Stimulated activated CD4-positive, alpha-beta T cell treated with anti-CD3 and anti-CD28 coated beads, Interleukin-2, amount 100 ng/mL, for 4 hours (primary cell): ENCODE measurements at regions not wholly inside any gene's neighbourhood (a gene's known extent, or its start where the extent isn't known, plus 50 kb on each side); places are given as distances from the start of the nearest gene placed in this dataset.

Experiments
- DNase-seq: peaks from one replicate; pipeline ENCODE4 v3.0.0-alpha.2; 2020; ENCODE audit warnings: low read depth

GRCh38 chr18:45266023-45266422 is 349.3 kb upstream of the SLC14A2 start:
- no peak for DNase-seq

DNA sequence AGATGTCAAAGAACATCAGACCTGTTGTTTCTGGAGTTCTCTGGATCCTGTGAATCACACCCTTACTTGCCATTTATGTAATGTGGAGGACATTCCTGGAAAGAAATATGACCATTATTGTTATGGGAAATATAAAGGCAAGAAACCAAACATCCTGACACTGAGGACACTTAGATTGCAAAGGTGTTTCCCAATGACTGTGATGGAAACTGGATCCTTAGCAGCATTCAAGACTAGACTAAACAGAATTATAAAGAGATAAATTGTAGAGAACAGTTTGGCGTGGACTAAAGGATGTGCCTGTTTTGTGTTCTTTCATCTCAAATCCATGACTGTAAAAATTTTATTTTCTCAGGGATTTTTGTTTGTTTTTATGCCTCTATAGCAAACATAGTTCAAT is 347.7 kb upstream of the SLC14A2 start:
- DNase-seq, result no peak

DNA sequence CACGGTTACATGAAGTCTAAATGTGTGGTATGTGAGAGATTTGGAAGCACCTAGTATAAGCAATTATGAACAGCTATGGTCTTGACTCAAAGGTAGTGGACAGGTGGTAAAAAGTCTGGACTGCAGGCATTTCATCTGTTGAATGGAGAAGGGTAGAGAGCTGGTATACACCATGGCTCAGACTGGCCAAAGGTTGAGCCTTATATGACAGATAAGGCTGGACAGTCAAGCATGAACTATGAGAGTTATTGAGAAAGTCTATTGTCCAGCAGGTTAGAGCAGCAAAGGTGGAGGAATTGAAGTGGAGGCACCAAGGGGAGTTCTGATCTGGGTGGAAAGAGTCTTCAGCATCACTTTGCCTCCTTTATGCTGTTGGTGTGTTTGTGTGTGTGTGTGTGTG is 346.7 kb upstream of the SLC14A2 start:
- no peak for DNase-seq

DNA sequence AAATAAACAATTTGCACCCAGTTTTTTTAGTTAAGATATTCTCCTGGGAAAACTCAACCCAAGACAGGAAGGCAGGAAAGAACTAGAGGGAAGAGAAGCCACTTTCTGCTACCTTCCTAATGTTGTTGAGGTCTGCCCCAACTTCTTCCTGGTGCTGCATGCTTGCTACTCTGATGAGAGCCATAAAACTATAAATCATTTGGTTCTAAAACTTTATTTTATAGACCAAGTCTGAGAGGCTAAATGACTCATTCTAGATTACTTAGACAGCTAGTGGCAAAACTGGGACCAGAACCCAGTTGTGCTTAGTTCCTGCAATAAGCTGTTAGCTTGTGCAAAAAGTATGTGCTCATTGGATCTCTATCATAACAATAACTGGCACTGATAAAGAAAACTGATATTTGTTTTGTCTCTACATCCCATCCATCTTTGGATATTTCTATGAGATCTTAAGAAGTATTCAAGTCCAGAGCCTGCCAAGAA is 344.9 kb upstream of the SLC14A2 start:
- no peak for DNase-seq

DNA sequence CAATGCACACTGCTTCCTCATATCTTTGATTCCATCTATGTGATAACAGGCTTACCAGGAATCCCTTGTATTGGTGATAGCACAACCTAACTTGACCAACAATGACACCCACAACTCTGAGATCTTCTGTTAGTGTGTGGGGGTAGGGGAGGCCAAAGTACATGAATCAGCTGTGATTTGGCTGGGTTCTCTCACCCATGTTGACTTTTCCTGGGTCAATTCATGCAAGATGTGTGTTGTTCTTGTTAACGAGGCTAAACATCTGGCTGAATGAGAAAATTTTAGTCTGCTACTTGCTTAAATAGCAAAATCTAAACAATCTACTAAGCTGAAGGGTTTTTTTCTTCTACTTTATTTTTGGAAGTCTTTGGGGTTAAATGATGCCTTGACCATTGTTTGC is 341.2 kb upstream of the SLC14A2 start:
- DNase-seq, result no peak

GRCh38 chr18:45275367-45276113 is 339.7 kb upstream of the SLC14A2 start:
- DNase-seq, result no peak

- DNase-seq, result no peak
Measured at GRCh38 chr18:45276878-45277277, 338.4 kb upstream of the SLC14A2 start.

DNA sequence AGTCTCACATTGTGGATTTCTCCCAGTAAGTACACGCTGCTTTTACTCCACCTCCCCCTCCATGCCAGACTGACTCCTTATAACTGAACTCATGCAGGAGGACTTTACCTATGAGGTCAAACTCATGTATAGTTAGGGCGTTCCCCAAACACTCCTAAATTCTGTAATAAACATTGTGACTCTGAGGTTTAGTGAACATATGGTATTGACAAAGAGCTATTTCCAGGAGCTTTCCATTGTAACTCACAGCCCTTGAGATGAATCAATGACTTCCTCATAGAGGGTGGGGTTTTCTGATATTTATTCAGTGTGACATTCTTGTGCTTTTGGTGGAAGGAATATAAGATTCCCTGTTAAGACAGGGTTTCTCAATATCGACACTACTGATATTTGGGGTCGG is 337.4 kb upstream of the SLC14A2 start:
- DNase-seq, result no peak

DNA sequence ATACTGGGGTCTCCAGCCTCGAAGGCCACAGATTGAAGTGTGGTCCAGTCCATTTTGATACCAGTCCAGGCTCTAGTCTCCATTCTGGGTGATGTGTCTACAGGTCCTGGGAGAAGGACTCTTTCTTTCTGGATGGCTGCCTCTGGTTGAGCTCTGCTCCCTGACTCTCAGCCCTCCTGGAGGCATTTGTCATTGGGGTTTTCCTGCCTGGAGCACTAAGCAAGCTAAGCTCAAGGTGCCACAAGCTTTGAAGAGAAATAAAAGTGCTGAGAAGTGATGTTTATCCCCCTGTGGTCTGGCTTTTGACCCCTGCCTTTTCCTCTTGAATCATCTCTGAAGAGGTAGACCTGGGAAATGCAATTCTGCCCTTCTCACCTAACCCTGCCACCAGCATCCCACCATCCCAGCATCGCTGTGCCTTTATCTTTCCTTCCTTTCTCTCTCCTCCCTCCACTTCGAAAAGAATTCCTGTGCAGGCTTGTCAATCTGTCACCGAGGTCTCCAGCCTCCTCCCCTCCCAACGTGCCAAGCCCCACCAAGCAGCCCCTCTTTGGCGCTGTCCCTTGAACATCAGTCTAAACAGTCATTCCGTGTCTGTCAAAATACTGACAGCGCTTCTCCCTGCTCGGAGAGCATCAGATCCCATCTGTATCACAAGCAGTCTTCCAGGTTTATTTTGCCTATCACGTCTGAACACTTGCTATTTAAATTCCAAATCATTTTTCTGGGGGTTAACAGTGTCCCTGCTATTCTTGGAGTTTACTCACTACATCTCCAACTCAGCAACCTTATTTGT is 334.6 kb upstream of the SLC14A2 start:
- no peak for DNase-seq

GRCh38 chr18:45282101-45282812 is 333.0 kb upstream of the SLC14A2 start:
- no peak for DNase-seq

DNA sequence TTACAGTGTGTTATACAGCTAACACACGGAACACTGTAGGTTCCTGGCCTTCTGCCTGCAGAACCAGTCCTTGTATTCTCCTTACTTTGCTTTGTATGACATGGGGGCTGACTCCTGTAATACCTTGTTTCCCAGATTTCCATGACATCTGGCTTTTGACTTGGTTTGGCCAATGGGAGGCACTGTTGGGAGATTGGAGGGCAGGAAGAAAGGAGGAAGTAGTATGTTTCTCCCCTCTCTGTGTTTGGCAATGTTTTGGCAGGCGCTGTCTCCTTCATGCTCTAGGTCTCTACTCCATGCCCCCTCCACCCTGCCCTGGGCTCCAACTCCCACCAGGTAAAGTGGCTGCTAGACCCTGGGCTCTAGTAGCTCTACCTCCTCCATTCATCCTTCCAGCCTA is 331.1 kb upstream of the SLC14A2 start:
- DNase-seq, result no peak

DNA sequence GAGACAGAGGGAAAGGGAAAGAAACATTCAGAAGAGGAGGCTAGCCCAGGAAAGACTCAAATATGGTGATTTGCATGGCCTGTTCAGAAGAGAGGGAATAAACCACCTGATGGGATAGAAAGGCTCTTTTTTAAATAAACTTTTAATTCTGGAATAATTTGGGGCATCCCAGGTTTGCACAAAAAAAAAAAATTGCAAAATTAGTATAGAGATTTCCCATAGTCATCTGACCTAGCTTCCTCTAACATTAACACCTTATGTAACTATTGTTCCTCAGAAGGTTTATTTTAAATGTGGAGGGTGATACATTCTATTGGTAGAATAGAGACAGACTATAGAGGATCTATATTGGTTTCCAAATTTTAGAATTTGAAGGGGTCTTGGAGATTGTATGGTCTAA is 330.4 kb upstream of the SLC14A2 start:
- no peak for DNase-seq

DNA sequence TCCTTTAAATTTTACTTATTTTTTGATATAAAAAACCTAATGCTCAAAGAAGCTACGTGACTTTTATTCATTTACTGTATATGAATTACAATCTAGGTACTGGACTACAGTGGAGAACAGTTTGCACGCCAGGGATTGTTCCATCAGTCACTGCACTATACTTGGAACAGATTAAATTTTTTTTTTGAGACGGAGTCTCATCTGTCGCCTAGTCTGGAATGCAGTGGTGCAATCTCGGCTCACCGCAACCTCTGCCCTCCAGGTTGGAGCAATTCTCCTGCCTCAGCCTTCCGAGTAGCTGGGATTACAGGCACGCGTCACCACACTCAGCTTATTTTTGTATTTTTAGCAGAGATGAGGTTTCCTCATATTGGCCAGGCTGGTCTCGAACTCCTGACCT is 330.0 kb upstream of the SLC14A2 start:
- no peak for DNase-seq

- no peak for DNase-seq
Measured at GRCh38 chr18:45286431-45286830, 328.8 kb upstream of the SLC14A2 start.

DNA sequence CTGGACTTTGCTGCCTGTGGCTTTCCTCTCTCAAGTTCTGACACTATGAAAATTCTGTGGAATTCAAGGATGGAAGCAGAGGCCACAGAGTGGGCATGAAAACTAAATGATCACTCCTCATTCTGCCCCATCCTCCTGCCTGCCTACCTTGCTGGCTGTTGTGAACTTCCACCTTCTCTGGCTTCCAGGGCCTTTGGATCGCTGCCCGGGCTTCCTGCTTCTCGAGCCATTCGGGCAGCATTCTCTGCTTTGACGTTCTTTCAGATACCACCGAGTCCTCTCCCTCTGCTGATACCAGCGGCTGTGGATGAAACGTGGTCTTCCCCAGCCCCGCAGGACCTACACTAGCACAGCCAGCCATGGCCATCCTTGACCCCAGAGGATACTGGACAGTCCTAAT is 327.7 kb upstream of the SLC14A2 start:
- DNase-seq, result no peak

DNA sequence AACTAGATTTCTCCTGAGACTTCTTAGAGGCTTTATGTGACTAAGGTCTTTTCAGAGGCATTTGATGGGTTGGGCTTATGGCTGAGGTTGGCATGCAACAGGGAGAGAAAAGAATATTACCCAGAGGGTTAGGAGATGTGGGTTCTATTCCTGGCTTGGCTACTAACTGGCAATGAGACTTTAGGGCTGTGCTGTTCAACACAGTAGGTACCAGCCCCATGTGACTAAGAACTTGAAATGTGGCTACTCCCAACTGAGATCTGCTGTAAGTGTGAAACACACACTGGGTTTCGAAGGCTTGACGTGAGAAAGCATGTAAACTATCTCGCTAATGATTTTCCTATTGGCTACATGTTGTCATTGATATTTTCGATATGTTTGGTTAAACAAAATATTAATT is 324.9 kb upstream of the SLC14A2 start:
- DNase-seq, result no peak

DNA sequence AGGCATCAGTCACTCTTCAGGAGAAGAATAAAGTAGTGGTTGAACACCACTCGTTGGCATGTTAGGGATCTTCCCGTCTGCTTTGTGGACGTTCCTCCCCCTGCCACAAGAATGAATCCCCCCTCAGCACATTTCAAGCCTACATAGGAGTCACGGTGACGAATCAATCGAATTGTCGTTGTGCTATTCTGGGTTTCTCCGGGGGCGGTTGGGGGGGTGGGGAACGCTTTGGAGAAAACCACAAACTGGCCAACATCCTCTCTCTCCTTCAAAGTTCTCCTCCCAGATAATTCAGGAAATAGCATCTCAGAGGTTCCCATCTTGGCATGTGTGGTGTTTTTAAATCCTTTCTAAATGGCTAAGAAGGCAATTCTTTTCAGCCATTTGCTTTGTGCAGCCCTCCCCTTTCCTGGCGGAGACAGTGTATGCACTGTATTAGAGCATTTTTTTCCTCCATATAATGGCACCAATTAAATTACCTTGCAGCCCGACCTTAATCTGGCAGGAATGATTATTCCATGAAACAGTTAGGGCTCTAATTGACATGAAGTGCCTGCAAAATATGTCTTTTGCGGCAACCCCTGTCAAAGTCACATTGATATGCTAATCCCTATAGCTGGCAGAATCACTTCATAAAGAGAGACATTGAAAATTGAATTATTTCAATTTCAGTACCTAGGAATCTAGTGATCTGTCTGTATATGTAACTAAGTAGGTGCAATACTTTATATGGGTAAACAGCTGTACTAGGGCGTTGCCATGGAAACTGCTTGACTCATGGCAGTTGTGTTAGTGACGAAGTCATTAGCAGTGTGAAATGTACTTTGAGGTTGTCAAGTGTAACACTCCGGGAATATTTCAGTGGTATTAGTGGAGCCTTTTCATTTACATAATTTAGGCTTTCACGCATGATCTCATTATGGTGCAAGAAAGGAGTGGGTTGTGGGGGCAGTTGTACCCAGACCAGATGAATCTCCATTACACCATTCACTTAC is 323.4 kb upstream of the SLC14A2 start:
- no peak for DNase-seq

GRCh38 chr18:45295388-45295787 is 319.9 kb upstream of the SLC14A2 start:
- no peak for DNase-seq

- DNase-seq, result no peak
Measured at GRCh38 chr18:45298986-45299385, 316.3 kb upstream of the SLC14A2 start.

- DNase-seq, result no peak
Measured at GRCh38 chr18:45303026-45303425, 312.2 kb upstream of the SLC14A2 start.

- no peak for DNase-seq
Measured at GRCh38 chr18:45304558-45304957, 310.7 kb upstream of the SLC14A2 start.
